GM12864 (cell line): ENCODE measurements at regions not wholly inside any gene's neighbourhood (a gene's known extent, or its start where the extent isn't known, plus 50 kb on each side); places are given as distances from the start of the nearest gene placed in this dataset.

Source experiments
- DNase-seq: peaks from one replicate; pipeline ENCODE4 v3.0.0-alpha.2; 2011; ENCODE audit warnings: low read depth
- H3K4me3 ChIP-seq: 2 replicates; pipeline ENCODE4 v1.5.1; 2011; ENCODE audit warnings: mild to moderate bottlenecking, low read depth, low read length, control low read depth
- TF ChIP-seq, protein P1 (sequence below): IDR thresholded peaks from 2 replicates; pipeline ENCODE4 v1.5.1; 2011; ENCODE audit warnings: low read depth, mild to moderate bottlenecking, moderate library complexity, low read length, control low read depth, inconsistent platforms; ENCODE audit errors: missing control alignments

DNA sequence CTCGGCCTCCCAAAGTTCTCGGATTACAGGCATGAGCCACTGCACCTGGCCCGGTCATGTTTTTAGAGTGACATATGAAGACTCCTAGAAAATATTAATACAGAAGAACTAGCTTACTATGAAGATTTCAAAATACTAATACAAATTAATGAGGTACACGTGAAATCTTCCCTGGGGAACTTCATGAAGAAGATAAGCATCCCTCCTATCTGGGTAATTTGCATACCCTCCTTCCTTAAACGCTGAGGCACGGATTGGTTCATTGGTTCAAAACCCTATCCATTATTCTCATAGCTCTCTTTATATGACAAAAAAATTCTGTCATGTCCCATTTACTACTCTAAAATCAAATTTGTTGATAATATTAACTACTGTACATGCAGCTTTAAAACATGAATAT, 224.8 kb upstream of the KLF14 start:
- no peak for DNase-seq
- TF ChIP-seq, protein P1, sequence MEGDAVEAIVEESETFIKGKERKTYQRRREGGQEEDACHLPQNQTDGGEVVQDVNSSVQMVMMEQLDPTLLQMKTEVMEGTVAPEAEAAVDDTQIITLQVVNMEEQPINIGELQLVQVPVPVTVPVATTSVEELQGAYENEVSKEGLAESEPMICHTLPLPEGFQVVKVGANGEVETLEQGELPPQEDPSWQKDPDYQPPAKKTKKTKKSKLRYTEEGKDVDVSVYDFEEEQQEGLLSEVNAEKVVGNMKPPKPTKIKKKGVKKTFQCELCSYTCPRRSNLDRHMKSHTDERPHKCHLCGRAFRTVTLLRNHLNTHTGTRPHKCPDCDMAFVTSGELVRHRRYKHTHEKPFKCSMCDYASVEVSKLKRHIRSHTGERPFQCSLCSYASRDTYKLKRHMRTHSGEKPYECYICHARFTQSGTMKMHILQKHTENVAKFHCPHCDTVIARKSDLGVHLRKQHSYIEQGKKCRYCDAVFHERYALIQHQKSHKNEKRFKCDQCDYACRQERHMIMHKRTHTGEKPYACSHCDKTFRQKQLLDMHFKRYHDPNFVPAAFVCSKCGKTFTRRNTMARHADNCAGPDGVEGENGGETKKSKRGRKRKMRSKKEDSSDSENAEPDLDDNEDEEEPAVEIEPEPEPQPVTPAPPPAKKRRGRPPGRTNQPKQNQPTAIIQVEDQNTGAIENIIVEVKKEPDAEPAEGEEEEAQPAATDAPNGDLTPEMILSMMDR = no peak
- peak overlapping the region; percentile 89 for H3K4me3 ChIP-seq

DNA sequence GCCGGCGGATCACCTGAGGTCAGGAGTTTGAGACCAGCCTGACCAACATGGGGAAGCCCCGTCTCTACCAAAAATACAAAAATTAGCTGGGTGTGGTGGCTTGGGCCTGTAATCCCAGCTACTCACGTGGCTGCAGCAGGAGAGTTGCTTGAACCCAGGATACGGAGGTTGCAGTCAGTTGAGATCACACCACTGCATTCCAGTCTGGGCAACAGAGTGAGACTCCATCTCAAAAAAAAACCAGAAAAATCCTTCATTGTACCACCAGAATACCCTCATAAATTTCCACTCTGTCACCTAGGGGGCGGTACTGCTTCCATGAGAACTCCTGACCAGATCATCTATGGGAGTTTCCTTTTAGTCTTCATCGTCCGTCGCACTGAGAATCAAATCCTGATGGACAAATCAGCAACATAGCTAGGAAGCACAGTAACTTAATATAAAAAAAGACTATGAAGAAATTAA, 225.8 kb upstream of the KLF14 start:
- H3K4me3 ChIP-seq = peak overlapping the region; percentile 89
- no peak for DNase-seq
- TF ChIP-seq, protein P1 = peak; percentile 64

DNA sequence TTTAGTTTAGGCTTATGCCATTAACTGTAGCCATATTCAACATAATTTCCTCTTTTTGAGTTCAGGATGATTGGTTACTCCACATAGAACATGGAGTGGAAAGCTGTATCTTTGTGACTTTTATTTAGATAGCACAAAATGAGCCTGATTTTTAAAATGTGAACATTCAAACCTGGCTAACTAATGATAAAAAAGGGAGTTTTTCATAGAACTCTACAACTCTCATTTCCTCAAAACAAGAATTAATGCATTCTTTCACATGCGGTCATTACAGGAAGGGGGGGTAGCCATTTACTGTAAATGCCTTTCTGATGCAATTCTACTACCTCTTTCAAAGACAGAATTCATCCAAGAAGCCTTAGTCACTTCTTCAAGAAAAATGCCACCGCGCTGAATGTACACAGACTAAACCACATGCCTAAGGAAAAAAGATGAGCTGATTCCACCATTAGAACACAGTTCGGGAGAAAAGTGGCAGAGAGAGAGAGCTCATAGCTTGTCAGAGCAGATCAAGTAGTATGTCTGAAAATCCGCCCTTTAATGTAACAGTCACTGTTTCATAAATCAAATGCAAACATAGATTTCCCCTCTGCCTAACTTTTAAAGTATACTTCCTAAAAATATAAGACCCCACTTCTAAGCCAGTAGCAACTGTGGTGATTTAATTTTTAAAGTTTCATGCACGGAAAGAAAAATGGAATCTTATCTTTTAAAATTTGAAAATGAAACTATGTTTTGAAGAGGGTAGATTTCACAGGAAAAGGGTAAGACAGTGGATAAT, 226.4 kb upstream of the KLF14 start:
- TF ChIP-seq, protein P1 = no peak
- H3K4me3 ChIP-seq = peak overlapping the region; percentile 89
- DNase-seq = peak; percentile 72

DNA sequence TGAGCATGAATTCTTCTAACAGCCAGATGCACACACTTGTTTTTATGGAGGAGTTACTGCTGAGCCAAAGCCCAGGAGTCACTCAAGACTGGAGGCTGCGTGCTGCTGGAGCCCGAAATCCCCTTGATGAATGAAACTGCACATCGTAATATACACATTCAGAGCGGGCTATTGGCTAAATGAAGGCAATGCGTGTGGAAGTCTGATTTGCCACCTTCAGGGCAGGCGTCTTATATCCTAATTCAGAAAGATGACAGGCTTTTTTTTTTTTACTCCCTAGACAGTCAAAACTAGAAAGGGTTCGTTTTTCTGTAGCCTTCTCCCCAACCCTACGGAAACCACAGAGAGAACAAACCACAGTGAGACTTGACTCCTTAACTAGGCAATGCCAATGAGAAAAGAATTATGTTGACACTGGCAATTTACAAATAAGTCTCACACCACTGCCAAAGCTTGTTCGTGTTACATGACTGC, 227.2 kb upstream of the KLF14 start:
- DNase-seq = peak; percentile 93
- TF ChIP-seq, protein P1 = no peak
- H3K4me3 ChIP-seq = peak overlapping the region; percentile 89

DNA sequence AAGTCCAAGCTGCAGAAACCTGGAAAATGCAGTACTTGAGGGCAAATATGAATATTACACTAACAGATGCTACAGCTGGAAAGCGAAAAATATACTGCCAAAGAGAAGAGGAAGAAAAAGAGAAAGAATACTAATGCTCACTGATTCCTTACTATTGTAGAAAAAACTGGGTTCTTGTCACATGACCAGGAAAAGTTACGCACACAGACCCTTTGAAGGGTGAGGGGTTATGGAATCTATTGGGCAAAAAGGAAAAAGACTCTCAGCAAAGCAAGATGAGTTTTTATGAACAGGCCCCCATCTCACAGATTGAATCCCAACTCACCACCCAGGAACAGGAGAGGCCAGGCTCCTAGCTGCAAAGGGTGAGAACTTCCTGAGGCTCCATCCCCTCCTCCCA, 228.1 kb upstream of the KLF14 start:
- no peak for DNase-seq
- TF ChIP-seq, protein P1 = no peak
- H3K4me3 ChIP-seq = no peak overlapping the region; the same call in 1 of the 2 replicates

DNA sequence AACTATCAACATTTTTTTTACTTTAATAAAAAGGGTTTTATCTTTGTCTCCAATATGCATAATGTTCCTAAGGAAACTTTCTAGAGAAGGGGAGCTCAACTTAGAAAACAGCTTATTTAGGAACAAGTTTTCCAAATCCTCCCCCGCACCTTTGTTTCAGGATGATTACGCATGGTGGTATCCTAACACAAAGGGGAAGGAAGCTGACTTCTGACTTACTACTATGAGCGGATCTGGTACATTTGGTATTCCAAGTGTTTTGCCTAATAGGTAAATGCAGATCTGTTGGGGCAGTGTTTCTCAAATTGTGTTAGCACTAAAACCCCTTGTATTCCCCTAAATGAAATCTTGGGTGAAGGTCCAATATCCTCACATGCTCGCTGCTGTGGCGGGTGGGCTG, 229.3 kb upstream of the KLF14 start:
- no peak for DNase-seq
- no peak overlapping the region for H3K4me3 ChIP-seq
- TF ChIP-seq, protein P1 = no peak

DNA sequence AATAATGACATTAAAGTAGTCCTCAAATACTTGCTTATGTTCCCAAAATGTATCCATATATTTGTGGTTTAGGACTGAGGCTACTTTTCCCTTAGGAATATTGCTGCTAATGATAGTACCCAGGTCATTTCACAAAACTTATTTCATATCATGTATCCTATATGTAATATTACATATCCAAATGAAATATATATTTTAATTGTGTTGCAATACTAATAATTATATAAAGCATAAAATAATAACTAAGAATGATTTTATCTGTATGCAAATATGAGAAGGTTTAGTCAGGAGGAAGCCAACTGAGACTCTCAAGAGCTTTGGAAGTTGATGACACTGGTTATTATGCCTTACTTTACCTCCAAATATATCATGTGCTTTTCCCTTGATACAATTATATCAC, 231.5 kb upstream of the KLF14 start:
- no peak overlapping the region for H3K4me3 ChIP-seq
- DNase-seq = no peak
- TF ChIP-seq, protein P1 = no peak
